D721Med (cell line): ENCODE measurements at regions not wholly inside any gene's neighbourhood (a gene's known extent, or its start where the extent isn't known, plus 50 kb on each side); places are given as distances from the start of the nearest gene placed in this dataset.
A peak's percentile ranks its signal among the peaks of the same experiment; 100 is the strongest.

ENCODE experiments used
- DNase-seq: peaks from one replicate; pipeline ENCODE4 v3.0.0; 2011; ENCODE audit warnings: low spot score; ENCODE audit not compliant: insufficient read length
- FAIRE-seq: peaks from 2 replicates; lab custom pipeline; 2011; peaks lifted over from hg19 to GRCh38; lab: Jason Lieb, UNC
- CTCF ChIP-seq: IDR thresholded peaks from 2 replicates; pipeline ENCODE4 v1.5.1; 2012; ENCODE audit warnings: mild to moderate bottlenecking, control low read depth; ENCODE audit not compliant: insufficient read depth; ENCODE audit errors: missing control alignments

- FAIRE-seq (no peak), DNase-seq (no peak)
- no peak for TF ChIP-seq CTCF
Observed at GRCh38 chr9:73665253-73665652, 513.6 kb downstream of the ANXA1 start.

GRCh38 chr9:73667749-73668148 lies 516.1 kb downstream of the ANXA1 start:
- no peak for FAIRE-seq
- no peak for DNase-seq
- TF ChIP-seq CTCF = no peak

- no peak for TF ChIP-seq CTCF
- DNase-seq (no peak), FAIRE-seq (no peak)
Observed at GRCh38 chr9:73680831-73681230, 529.2 kb downstream of the ANXA1 start.

- no peak for TF ChIP-seq CTCF
- FAIRE-seq = no peak
- DNase-seq = no peak
Observed at GRCh38 chr9:73682789-73683188, 531.1 kb downstream of the ANXA1 start.

GRCh38 chr9:73683862-73684591 lies 532.4 kb downstream of the ANXA1 start:
- FAIRE-seq = peak; percentile 66
- DNase-seq = no peak
- peak; percentile 61 for TF ChIP-seq CTCF

GRCh38 chr9:73684601-73685000 lies 532.9 kb downstream of the ANXA1 start:
- no peak for TF ChIP-seq CTCF
- DNase-seq (no peak), FAIRE-seq (no peak)

- no peak for DNase-seq
- TF ChIP-seq CTCF = no peak
- FAIRE-seq = no peak
Observed at GRCh38 chr9:73685786-73686185, 534.1 kb downstream of the ANXA1 start.
